Keratinocyte (primary cell): ENCODE measurements at regions not wholly inside any gene's neighbourhood (a gene's known extent, or its start where the extent isn't known, plus 50 kb on each side); places are given as distances from the start of the nearest gene placed in this dataset.

Experiments used
- DNase-seq: peaks from one replicate; pipeline ENCODE4 v3.0.0-alpha.2; 2011; ENCODE audit warnings: low read depth, missing footprints, low spot score
- FAIRE-seq: peaks from 2 replicates; lab custom pipeline; 2011; peaks lifted over from hg19 to GRCh38; lab: Jason Lieb, UNC
- H2AFZ ChIP-seq: 2 replicates; pipeline ENCODE4 v1.6.0; 2012; ENCODE audit warnings: low read length, control low read depth, inconsistent platforms; ENCODE audit not compliant: control insufficient read depth
- H3K27ac ChIP-seq: 2 replicates; pipeline ENCODE4 v1.5.1; 2011; ENCODE audit warnings: low read length; ENCODE audit not compliant: control insufficient read depth, insufficient read depth
- H3K27me3 ChIP-seq: 3 replicates; pipeline ENCODE4 v1.6.0; 2011; ENCODE audit warnings: low read length; ENCODE audit not compliant: control insufficient read depth, insufficient read depth; ENCODE audit errors: extremely low read depth
- H3K36me3 ChIP-seq, 2 experiments: 2 replicates in 1 of 2; 3 replicates in 1 of 2; pipeline ENCODE4 v1.5.1; 2011; ENCODE audit warnings: low read length in 2 of 2, mild to moderate bottlenecking in 1 of 2; ENCODE audit not compliant: control insufficient read depth in 2 of 2, insufficient read depth in 2 of 2; ENCODE audit errors: extremely low read depth in 1 of 2
- H3K4me1 ChIP-seq: 3 replicates; pipeline ENCODE4 v1.5.1; 2011; ENCODE audit warnings: low read length; ENCODE audit not compliant: control insufficient read depth, insufficient read depth; ENCODE audit errors: extremely low read depth
- H3K4me2 ChIP-seq: 3 replicates; pipeline ENCODE4 v1.6.0; 2011; ENCODE audit warnings: low read depth, low read length; ENCODE audit not compliant: control insufficient read depth, insufficient read depth; ENCODE audit errors: extremely low read depth
- H3K4me3 ChIP-seq, 3 experiments: fragments of 200-600 bp in 1 of 3; sonication (generic) in 1 of 3; 2 replicates in 2 of 3; 3 replicates in 1 of 3; pipeline ENCODE4 v1.5.1; 2011 to 2016; ENCODE audit warnings: low read length in 3 of 3, mild to moderate bottlenecking in 3 of 3, control low read depth in 2 of 3, inconsistent platforms in 1 of 3, low read depth in 1 of 3, mixed read lengths in 1 of 3, mixed run types in 1 of 3, moderate library complexity in 1 of 3; ENCODE audit not compliant: control insufficient read depth in 2 of 3, insufficient read depth in 2 of 3; ENCODE audit errors: extremely low read depth in 1 of 3
- H3K79me2 ChIP-seq: 2 replicates; pipeline ENCODE4 v1.6.0; 2012; ENCODE audit warnings: low read length; ENCODE audit not compliant: control insufficient read depth, insufficient read depth
- H3K9ac ChIP-seq: 3 replicates; pipeline ENCODE4 v1.6.0; 2011; ENCODE audit warnings: low read length; ENCODE audit not compliant: control insufficient read depth, insufficient read depth; ENCODE audit errors: extremely low read depth
- H3K9me1 ChIP-seq: 3 replicates; pipeline ENCODE4 v1.6.0; 2011; ENCODE audit warnings: low read length; ENCODE audit not compliant: control insufficient read depth, insufficient read depth; ENCODE audit errors: extremely low read depth
- H3K9me3 ChIP-seq: 2 replicates; pipeline ENCODE4 v1.5.1; 2012; ENCODE audit warnings: low read depth, low read length; ENCODE audit not compliant: control insufficient read depth
- H4K20me1 ChIP-seq: 3 replicates; pipeline ENCODE4 v1.6.0; 2011; ENCODE audit warnings: low read length; ENCODE audit not compliant: control insufficient read depth, insufficient read depth; ENCODE audit errors: extremely low read depth
- EZH2 ChIP-seq: IDR thresholded peaks from one replicate; pipeline ENCODE4 v1.6.1; 2012; ENCODE audit warnings: inconsistent platforms, mild to moderate bottlenecking, low read length, moderate library complexity
- dilution Hi-C: fragments of 300-500 bp; cut with MboI; formaldehyde crosslinking; loops from one replicate; pipeline ENCODE4 v1.7.0; 2020; ENCODE audit warnings: low sequenced_read_pairs; ENCODE audit not compliant: extremely low pct_ligation_motif_present
- TF ChIP-seq, protein P1 (sequence below), 3 experiments: IDR thresholded peaks in 1 of 3; conservative IDR thresholded peaks in 1 of 3; optimal IDR thresholded peaks in 1 of 3; 2 replicates in 2 of 3; 3 replicates in 1 of 3; pipeline versions ENCODE3 to v1.5.1; 2011; ENCODE audit warnings: low read length in 3 of 3, mild to moderate bottlenecking in 3 of 3, moderate library complexity in 2 of 3, control low read depth in 1 of 3, inconsistent platforms in 1 of 3; ENCODE audit not compliant: insufficient read depth in 2 of 3; ENCODE audit errors: extremely low read depth in 1 of 3

DNA sequence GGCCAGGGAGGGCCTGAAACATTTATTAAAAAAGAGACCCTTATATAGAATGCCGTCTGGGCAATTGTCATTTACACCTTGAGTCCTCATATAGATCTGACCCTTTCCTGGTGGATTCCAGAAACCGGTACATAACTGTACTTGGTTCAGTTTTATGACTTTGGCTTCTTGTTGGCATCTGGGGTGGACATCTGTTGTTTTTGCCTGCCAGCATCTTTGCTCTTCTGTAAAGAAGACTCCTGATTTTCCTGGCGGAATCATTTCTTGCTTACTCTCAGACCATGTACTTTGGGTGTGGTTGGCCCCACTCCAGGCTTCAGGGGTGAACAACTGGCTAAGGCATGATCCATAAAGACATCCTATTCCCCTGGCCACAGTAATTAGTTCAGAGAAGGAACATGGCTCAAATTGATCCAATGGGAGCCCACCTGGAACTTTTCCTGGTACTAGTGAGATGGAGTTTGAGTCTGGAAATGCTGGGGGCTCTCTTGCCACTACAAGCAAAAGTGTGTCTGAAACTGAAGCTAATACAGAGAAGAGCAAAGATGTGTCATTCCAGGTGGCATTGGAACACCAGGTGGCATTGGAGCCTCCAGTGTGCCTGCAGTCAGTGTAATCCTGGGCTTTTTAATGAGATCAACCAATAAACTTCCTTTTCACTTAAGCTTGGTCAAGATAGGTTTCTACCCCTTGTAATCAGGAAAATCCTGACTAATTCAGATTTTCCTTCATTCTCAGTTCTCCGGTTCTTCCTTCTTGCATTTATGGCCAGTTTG lies 332.5 kb upstream of the CAMK1G start:
- H3K9ac ChIP-seq = no peak overlapping the region
- DNase-seq = no peak
- no peaks in the 10 kb centered on the region for H4K20me1 ChIP-seq
- no peak for FAIRE-seq
- no peaks in the 10 kb centered on the region for H3K4me1 ChIP-seq
- no peaks in the 10 kb centered on the region for H3K9me1 ChIP-seq
- H2AFZ ChIP-seq = no peak overlapping the region
- no peaks in the 10 kb centered on the region for H3K9me3 ChIP-seq
- no peaks in the 10 kb centered on the region for H3K79me2 ChIP-seq
- H3K4me3 ChIP-seq = no peak overlapping the region
- no peaks in the 10 kb centered on the region for H3K27me3 ChIP-seq
- no peaks in the 10 kb centered on the region for H3K36me3 ChIP-seq
- no peak for TF ChIP-seq EZH2
- TF ChIP-seq, protein P1, sequence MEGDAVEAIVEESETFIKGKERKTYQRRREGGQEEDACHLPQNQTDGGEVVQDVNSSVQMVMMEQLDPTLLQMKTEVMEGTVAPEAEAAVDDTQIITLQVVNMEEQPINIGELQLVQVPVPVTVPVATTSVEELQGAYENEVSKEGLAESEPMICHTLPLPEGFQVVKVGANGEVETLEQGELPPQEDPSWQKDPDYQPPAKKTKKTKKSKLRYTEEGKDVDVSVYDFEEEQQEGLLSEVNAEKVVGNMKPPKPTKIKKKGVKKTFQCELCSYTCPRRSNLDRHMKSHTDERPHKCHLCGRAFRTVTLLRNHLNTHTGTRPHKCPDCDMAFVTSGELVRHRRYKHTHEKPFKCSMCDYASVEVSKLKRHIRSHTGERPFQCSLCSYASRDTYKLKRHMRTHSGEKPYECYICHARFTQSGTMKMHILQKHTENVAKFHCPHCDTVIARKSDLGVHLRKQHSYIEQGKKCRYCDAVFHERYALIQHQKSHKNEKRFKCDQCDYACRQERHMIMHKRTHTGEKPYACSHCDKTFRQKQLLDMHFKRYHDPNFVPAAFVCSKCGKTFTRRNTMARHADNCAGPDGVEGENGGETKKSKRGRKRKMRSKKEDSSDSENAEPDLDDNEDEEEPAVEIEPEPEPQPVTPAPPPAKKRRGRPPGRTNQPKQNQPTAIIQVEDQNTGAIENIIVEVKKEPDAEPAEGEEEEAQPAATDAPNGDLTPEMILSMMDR (optimal IDR thresholded peaks at IDR 0.05 in 1 of 3, IDR thresholded peaks at IDR 0.05 in 1 of 3, conservative IDR thresholded peaks at IDR 0.05 in 1 of 3; ENCODE audit: extremely low read depth in 1 of 3, insufficient read depth in 2 of 3, low read length in 3 of 3) = peak; percentile 12 to 66 (median 28)
- no peak overlapping the region for H3K4me2 ChIP-seq
- dilution Hi-C loops = no loop called here
- H3K27ac ChIP-seq = no peak overlapping the region

DNA sequence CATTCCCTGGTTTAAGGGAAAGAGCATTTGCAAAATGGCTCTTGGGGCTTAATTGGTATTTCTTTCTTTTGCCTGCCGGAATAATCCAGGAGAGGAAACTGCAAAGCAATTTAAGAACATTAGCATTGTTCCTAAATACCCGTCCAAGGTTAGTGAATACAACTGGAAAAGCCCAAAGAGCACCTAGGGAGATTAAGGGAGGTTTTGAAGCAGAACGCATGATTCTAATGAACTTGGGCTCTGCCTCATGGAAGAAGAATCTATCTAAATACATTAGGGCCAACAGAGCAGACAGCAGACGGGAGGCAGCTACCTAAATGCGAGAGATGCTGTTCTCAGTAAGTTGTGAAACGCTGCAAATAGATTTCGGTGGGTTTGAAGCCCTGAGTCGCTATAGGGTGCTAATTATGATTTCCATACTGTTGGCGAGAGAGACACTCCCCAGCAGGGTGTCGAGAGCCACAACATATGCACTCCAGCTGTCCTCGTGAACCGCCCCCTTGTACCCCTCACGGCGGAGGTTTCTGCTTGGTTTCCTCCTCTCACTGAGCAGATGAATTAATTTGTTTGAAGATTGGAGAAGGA lies 326.7 kb upstream of the CAMK1G start:
- no peak overlapping the region for H3K4me2 ChIP-seq
- DNase-seq = no peak
- no peaks in the 10 kb centered on the region for H3K36me3 ChIP-seq
- no peaks in the 10 kb centered on the region for H3K27me3 ChIP-seq
- no peak overlapping the region for H3K4me3 ChIP-seq
- no peaks in the 10 kb centered on the region for H4K20me1 ChIP-seq
- no peak overlapping the region for H3K9ac ChIP-seq
- no peak for TF ChIP-seq EZH2
- TF ChIP-seq, protein P1 (optimal IDR thresholded peaks at IDR 0.05 in 1 of 3, IDR thresholded peaks at IDR 0.05 in 1 of 3, conservative IDR thresholded peaks at IDR 0.05 in 1 of 3; ENCODE audit: extremely low read depth in 1 of 3, insufficient read depth in 2 of 3, low read length in 3 of 3) = no peak
- dilution Hi-C loops = no loop called here
- no peak overlapping the region for H3K27ac ChIP-seq
- H3K9me1 ChIP-seq = no peaks in the 10 kb centered on the region
- no peaks in the 10 kb centered on the region for H3K79me2 ChIP-seq
- H3K4me1 ChIP-seq = no peaks in the 10 kb centered on the region
- H2AFZ ChIP-seq = no peak overlapping the region
- FAIRE-seq = no peak
- peaks cover 4% of the 10 kb centered on the region for H3K9me3 ChIP-seq
